Liver (tissue), 8 donors: ENCODE measurements at regions not wholly inside any gene's neighbourhood (a gene's known extent, or its start where the extent isn't known, plus 50 kb on each side); places are given as distances from the start of the nearest gene placed in this dataset.

Experiments used
- DNase-seq: peaks from one replicate; pipeline ENCODE4 v3.0.0-alpha.2; 2017; ENCODE audit warnings: low spot score
- H3K27ac ChIP-seq, 2 donors: one replicate each; pipeline ENCODE4 v1.7.0; 2013; ENCODE audit warnings: inconsistent platforms in 2 of 2, low read length in 2 of 2, control low read depth in 1 of 2, low read depth in 1 of 2, mild to moderate bottlenecking in 1 of 2
- H3K27me3 ChIP-seq, 4 donors: one replicate each; pipeline versions ENCODE4 v1.6.1 to v1.7.0; 2013; ENCODE audit warnings: low read length in 3 of 4, inconsistent platforms in 1 of 4, mild to moderate bottlenecking in 1 of 4, moderate library complexity in 1 of 4; ENCODE audit not compliant: control insufficient read depth in 4 of 4, insufficient read depth in 4 of 4
- H3K36me3 ChIP-seq, 4 donors: one replicate each; pipeline versions ENCODE4 v1.6.1 to v1.7.0; 2013; ENCODE audit warnings: low read length in 3 of 4, mild to moderate bottlenecking in 3 of 4, low read depth in 1 of 4, moderate library complexity in 1 of 4; ENCODE audit not compliant: control insufficient read depth in 4 of 4, insufficient read depth in 3 of 4
- H3K4me1 ChIP-seq, 4 donors: one replicate each; pipeline versions ENCODE4 v1.6.1 to v1.7.0; 2013; ENCODE audit warnings: low read length in 3 of 4, mild to moderate bottlenecking in 3 of 4, moderate library complexity in 1 of 4; ENCODE audit not compliant: control insufficient read depth in 4 of 4, insufficient read depth in 4 of 4
- H3K4me3 ChIP-seq, 3 donors: one replicate each; pipeline versions ENCODE4 v1.6.1 to v1.7.0; 2013; ENCODE audit warnings: low read length in 3 of 3, control low read depth in 1 of 3, low read depth in 1 of 3, mild to moderate bottlenecking in 1 of 3
- H3K9ac ChIP-seq, 2 donors: one replicate each; pipeline ENCODE4 v1.7.0; 2013; ENCODE audit warnings: low read length in 2 of 2, mild to moderate bottlenecking in 2 of 2, moderate library complexity in 2 of 2, control low read depth in 1 of 2, low read depth in 1 of 2
- H3K9me3 ChIP-seq, 4 donors: one replicate each; pipeline versions ENCODE4 v1.6.1 to v1.7.0; 2013; ENCODE audit warnings: low read length in 3 of 4; ENCODE audit not compliant: control insufficient read depth in 4 of 4
- ATF3 ChIP-seq: IDR thresholded peaks from 2 replicates; pipeline ENCODE4 v1.6.1; 2016; ENCODE audit warnings: antibody characterized with exemption
- CTCF ChIP-seq: fragments of 150-350 bp; IDR thresholded peaks from 2 replicates; pipeline ENCODE4 v1.5.1; 2017; ENCODE audit warnings: improper control_type of control experiment, low read depth, low read length; ENCODE audit not compliant: missing input control
- EGR1 ChIP-seq, 2 donors: IDR thresholded peaks; 2 replicates each; pipeline ENCODE4 v1.6.1; 2016 to 2018; ENCODE audit warnings: antibody characterized with exemption in 2 of 2, low read depth in 2 of 2
- FOXA1 ChIP-seq: IDR thresholded peaks from 2 replicates; pipeline ENCODE4 v1.6.1; 2016; ENCODE audit warnings: antibody characterized with exemption
- FOXA2 ChIP-seq: IDR thresholded peaks from 2 replicates; pipeline ENCODE4 v1.6.1; 2016; ENCODE audit warnings: antibody characterized with exemption
- GABPA ChIP-seq, 2 donors: IDR thresholded peaks in 1 of 2; conservative IDR thresholded peaks in 1 of 2; 2 replicates each; pipeline ENCODE4 v1.6.1; 2016; ENCODE audit warnings: antibody characterized with exemption in 2 of 2, mild to moderate bottlenecking in 1 of 2, moderate library complexity in 1 of 2
- HNF4A ChIP-seq, 2 donors: conservative IDR thresholded peaks; 2 replicates each; pipeline ENCODE4 v1.6.1; 2016; ENCODE audit warnings: antibody characterized with exemption in 2 of 2, mild to moderate bottlenecking in 2 of 2
- HNF4G ChIP-seq: IDR thresholded peaks from 2 replicates; pipeline ENCODE4 v1.6.1; 2016; ENCODE audit warnings: antibody characterized with exemption
- JUND ChIP-seq, 2 donors: IDR thresholded peaks; 2 replicates each; pipeline ENCODE4 v1.6.1; 2016; ENCODE audit warnings: antibody characterized with exemption in 2 of 2
- NR2F2 ChIP-seq: IDR thresholded peaks from 2 replicates; pipeline ENCODE4 v1.6.1; 2016; ENCODE audit warnings: antibody characterized with exemption
- RAD21 ChIP-seq, 2 donors: IDR thresholded peaks; 2 replicates each; pipeline ENCODE4 v1.6.1; 2016; ENCODE audit warnings: antibody characterized with exemption in 2 of 2, mild to moderate bottlenecking in 2 of 2
- RXRA ChIP-seq, 2 donors: IDR thresholded peaks; 2 replicates each; pipeline ENCODE4 v1.6.1; 2017 to 2018; ENCODE audit warnings: antibody characterized with exemption in 2 of 2, mild to moderate bottlenecking in 1 of 2
- SP1 ChIP-seq: IDR thresholded peaks from 2 replicates; pipeline ENCODE4 v1.6.1; 2018; ENCODE audit warnings: antibody characterized with exemption, mild to moderate bottlenecking
- TAF1 ChIP-seq: conservative IDR thresholded peaks from 2 replicates; pipeline ENCODE4 v1.6.1; 2016; ENCODE audit warnings: antibody characterized with exemption, mild to moderate bottlenecking
- YY1 ChIP-seq: IDR thresholded peaks from 2 replicates; pipeline ENCODE4 v1.6.1; 2016; ENCODE audit warnings: antibody characterized with exemption, mild to moderate bottlenecking
- WGBS: extraction: QIAGEN DNeasy Blood & Tissue Kit; methylation state at CpG from one replicate; pipeline ENCODE4 v1.1.7; 2013; 5-methylcytosine and 5-hydroxymethylcytosine counted together
- TF ChIP-seq, protein P1 (sequence below): IDR thresholded peaks from 2 replicates; pipeline ENCODE4 v1.6.1; 2016; ENCODE audit warnings: antibody characterized with exemption
- TF ChIP-seq, protein P2 (sequence below): IDR thresholded peaks from 2 replicates; pipeline ENCODE4 v1.6.1; 2016; ENCODE audit warnings: antibody characterized with exemption
- TF ChIP-seq, protein P3 (sequence below): IDR thresholded peaks from 2 replicates; pipeline ENCODE4 v1.6.1; 2016; ENCODE audit warnings: antibody characterized with exemption, mild to moderate bottlenecking
- donor health status: healthy.
- donor health status: healthy.
- donor health status: healthy.
- donor health status: healthy.
- donor health status: healthy.

- Histone ChIP-seq H3K4me1 (peaks cover 0 to 14% (median 5%) of the 10 kb centered on the region in 4 donors), H3K4me3 (no peak overlapping the region), H3K9me3 (no peaks in the 10 kb centered on the region), H3K36me3 (no peaks in the 10 kb centered on the region), H3K27me3 (no peaks in the 10 kb centered on the region), H3K27ac (no peak overlapping the region), H3K9ac (no peak overlapping the region)
- TF ChIP-seq, protein P1, sequence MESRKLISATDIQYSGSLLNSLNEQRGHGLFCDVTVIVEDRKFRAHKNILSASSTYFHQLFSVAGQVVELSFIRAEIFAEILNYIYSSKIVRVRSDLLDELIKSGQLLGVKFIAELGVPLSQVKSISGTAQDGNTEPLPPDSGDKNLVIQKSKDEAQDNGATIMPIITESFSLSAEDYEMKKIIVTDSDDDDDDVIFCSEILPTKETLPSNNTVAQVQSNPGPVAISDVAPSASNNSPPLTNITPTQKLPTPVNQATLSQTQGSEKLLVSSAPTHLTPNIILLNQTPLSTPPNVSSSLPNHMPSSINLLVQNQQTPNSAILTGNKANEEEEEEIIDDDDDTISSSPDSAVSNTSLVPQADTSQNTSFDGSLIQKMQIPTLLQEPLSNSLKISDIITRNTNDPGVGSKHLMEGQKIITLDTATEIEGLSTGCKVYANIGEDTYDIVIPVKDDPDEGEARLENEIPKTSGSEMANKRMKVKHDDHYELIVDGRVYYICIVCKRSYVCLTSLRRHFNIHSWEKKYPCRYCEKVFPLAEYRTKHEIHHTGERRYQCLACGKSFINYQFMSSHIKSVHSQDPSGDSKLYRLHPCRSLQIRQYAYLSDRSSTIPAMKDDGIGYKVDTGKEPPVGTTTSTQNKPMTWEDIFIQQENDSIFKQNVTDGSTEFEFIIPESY: no peak
- TF ChIP-seq RAD21 (IDR thresholded peaks at IDR 0.05): no peak
- TF ChIP-seq, protein P2, sequence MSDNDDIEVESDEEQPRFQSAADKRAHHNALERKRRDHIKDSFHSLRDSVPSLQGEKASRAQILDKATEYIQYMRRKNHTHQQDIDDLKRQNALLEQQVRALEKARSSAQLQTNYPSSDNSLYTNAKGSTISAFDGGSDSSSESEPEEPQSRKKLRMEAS: no peak
- TF ChIP-seq SP1: no peak
- TF ChIP-seq YY1: no peak
- TF ChIP-seq CTCF: no peak
- TF ChIP-seq TAF1: no peak
- no peak for TF ChIP-seq NR2F2
- no peak for TF ChIP-seq HNF4A (conservative IDR thresholded peaks at IDR 0.05)
- TF ChIP-seq RXRA (IDR thresholded peaks at IDR 0.05): no peak
- TF ChIP-seq FOXA1: no peak
- TF ChIP-seq EGR1 (IDR thresholded peaks at IDR 0.05; ENCODE audit: low read depth in 2 of 2): no peak
- TF ChIP-seq ATF3: no peak
- TF ChIP-seq, protein P3, sequence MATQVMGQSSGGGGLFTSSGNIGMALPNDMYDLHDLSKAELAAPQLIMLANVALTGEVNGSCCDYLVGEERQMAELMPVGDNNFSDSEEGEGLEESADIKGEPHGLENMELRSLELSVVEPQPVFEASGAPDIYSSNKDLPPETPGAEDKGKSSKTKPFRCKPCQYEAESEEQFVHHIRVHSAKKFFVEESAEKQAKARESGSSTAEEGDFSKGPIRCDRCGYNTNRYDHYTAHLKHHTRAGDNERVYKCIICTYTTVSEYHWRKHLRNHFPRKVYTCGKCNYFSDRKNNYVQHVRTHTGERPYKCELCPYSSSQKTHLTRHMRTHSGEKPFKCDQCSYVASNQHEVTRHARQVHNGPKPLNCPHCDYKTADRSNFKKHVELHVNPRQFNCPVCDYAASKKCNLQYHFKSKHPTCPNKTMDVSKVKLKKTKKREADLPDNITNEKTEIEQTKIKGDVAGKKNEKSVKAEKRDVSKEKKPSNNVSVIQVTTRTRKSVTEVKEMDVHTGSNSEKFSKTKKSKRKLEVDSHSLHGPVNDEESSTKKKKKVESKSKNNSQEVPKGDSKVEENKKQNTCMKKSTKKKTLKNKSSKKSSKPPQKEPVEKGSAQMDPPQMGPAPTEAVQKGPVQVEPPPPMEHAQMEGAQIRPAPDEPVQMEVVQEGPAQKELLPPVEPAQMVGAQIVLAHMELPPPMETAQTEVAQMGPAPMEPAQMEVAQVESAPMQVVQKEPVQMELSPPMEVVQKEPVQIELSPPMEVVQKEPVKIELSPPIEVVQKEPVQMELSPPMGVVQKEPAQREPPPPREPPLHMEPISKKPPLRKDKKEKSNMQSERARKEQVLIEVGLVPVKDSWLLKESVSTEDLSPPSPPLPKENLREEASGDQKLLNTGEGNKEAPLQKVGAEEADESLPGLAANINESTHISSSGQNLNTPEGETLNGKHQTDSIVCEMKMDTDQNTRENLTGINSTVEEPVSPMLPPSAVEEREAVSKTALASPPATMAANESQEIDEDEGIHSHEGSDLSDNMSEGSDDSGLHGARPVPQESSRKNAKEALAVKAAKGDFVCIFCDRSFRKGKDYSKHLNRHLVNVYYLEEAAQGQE: no peak
- no peak for TF ChIP-seq GABPA (IDR thresholded peaks at IDR 0.05 in 1 of 2, conservative IDR thresholded peaks at IDR 0.05 in 1 of 2)
- no peak for TF ChIP-seq HNF4G
- no peak for DNase-seq
- 80% methylated on average over 11 of the region's 11 CpGs for WGBS
Measured at GRCh38 chr2:12106440-12107080, 360.1 kb downstream of the LPIN1 start.

DNA sequence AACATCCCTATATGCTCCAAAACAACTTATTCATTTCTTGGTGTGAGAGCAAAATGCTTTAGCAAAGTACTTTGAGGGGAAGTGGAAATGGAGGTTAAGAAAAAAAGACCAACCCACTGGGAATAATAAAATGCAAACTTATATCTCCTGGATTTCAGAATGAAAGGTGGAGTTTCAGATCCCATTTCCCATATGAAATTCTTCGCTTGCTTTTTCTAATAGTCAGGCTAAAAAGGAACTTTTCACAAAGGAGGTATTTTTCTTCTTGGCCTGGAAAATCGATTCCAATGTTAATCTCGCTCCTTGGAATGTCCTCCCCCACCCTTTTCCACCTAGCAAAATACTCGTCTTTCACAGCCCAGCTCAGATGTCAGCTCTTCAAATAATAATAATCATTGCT lies 360.9 kb downstream of the LPIN1 start:
- H3K4me1 ChIP-seq: peaks cover 0 to 14% (median 5%) of the 10 kb centered on the region in 4 donors
- 79% methylated on average over 4 of the region's 4 CpGs for WGBS

More for the DNA sequence above, 360.9 kb downstream of the LPIN1 start:
- no peak for TF ChIP-seq SP1
- no peak for TF ChIP-seq JUND (IDR thresholded peaks at IDR 0.05)
- no peak for TF ChIP-seq FOXA2
- TF ChIP-seq HNF4G: no peak
- no peak for TF ChIP-seq YY1
- TF ChIP-seq, protein P2: no peak
- no peak for TF ChIP-seq HNF4A (conservative IDR thresholded peaks at IDR 0.05)
- no peak for TF ChIP-seq FOXA1
- no peak overlapping the region for H3K4me3 ChIP-seq
- no peak for DNase-seq
- H3K27me3 ChIP-seq: no peaks in the 10 kb centered on the region
- no peaks in the 10 kb centered on the region for H3K9me3 ChIP-seq
- no peaks in the 10 kb centered on the region for H3K36me3 ChIP-seq
- no peak overlapping the region for H3K27ac ChIP-seq
- no peak overlapping the region for H3K9ac ChIP-seq
